SK-N-SH (cell line): ENCODE measurements at regions not wholly inside any gene's neighbourhood (a gene's known extent, or its start where the extent isn't known, plus 50 kb on each side); places are given as distances from the start of the nearest gene placed in this dataset.

Source experiments
- CTCF ChIA-PET: fragments of 300-600, 350-600 bp; formaldehyde crosslinking; extraction: SDS; loops from one replicate; lab custom pipeline; 2021; lab: Yijun Ruan, JAX
- POLR2A ChIA-PET: fragments of 350-600 bp; sonication (Branson Sonifier 250); formaldehyde crosslinking; extraction: SDS; loops from one replicate; lab custom pipeline; 2020; ENCODE audit warnings: antibody characterized with exemption, inconsistent platforms; lab: Yijun Ruan, JAX
- DNase-seq: peaks from one replicate; pipeline ENCODE4 v3.0.0; 2012
- H2AFZ ChIP-seq: fragments of 200-600 bp; sonication (generic); 2 replicates; pipeline ENCODE4 v1.8.1; 2016; ENCODE audit warnings: antibody characterized with exemption, mild to moderate bottlenecking, low read depth
- H3F3A ChIP-seq: fragments of 200-600 bp; sonication (generic); replicated peaks from 2 replicates; pipeline ENCODE3; 2016; ENCODE audit warnings: antibody characterized with exemption, mild to moderate bottlenecking; ENCODE audit not compliant: insufficient read depth
- H3K27ac ChIP-seq, 2 experiments: fragments of 200-500 bp in 1 of 2; fragments of 200-600 bp in 1 of 2; sonication (Bioruptor generic) in 1 of 2; sonication (generic), shearing (Covaris generic) in 1 of 2; 2 replicates each; pipeline versions ENCODE4 v1.5.1 to v1.6.1; 2014 to 2016; ENCODE audit warnings: low read depth in 2 of 2, inconsistent platforms in 1 of 2, low read length in 1 of 2, mild to moderate bottlenecking in 1 of 2, mixed read lengths in 1 of 2
- H3K27me3 ChIP-seq: fragments of 200-600 bp; sonication (generic), shearing (Covaris generic); 2 replicates; pipeline ENCODE4 v1.6.1; 2016; ENCODE audit warnings: mixed run types; ENCODE audit not compliant: insufficient read depth
- H3K36me3 ChIP-seq, 2 experiments: fragments of 200-500 bp in 1 of 2; fragments of 200-600 bp in 1 of 2; sonication (Bioruptor generic) in 1 of 2; sonication (generic) in 1 of 2; replicated peaks in 1 of 2; 2 replicates each; pipeline versions ENCODE3 to v1.5.1; 2014 to 2016; ENCODE audit warnings: low read length in 1 of 2, mild to moderate bottlenecking in 1 of 2; ENCODE audit not compliant: insufficient read depth in 2 of 2, control insufficient read depth in 1 of 2
- H3K4me1 ChIP-seq, 2 experiments: fragments of 200-500 bp in 1 of 2; fragments of 200-600 bp in 1 of 2; sonication (Bioruptor generic) in 1 of 2; sonication (generic), shearing (Covaris generic) in 1 of 2; 2 replicates each; pipeline versions ENCODE4 v1.5.1 to v1.6.1; 2014 to 2016; ENCODE audit warnings: low read depth in 1 of 2, low read length in 1 of 2, mixed run types in 1 of 2; ENCODE audit not compliant: insufficient read depth in 2 of 2, control insufficient read depth in 1 of 2
- H3K4me2 ChIP-seq: fragments of 200-600 bp; sonication (generic), shearing (Covaris generic); 2 replicates; pipeline ENCODE4 v1.6.1; 2017; ENCODE audit warnings: mixed run types
- H3K4me3 ChIP-seq, 2 experiments: fragments of 200-500 bp in 1 of 2; fragments of 200-600 bp in 1 of 2; sonication (Bioruptor generic) in 1 of 2; sonication (generic), shearing (Covaris generic) in 1 of 2; 2 replicates each; pipeline versions ENCODE4 v1.5.1 to v1.8.1; 2014 to 2016; ENCODE audit warnings: low read depth in 2 of 2, inconsistent platforms in 1 of 2, low read length in 1 of 2, mild to moderate bottlenecking in 1 of 2, mixed read lengths in 1 of 2, moderate library complexity in 1 of 2
- H3K79me2 ChIP-seq: fragments of 200-600 bp; sonication (generic); 2 replicates; pipeline ENCODE4 v1.8.1; 2017; ENCODE audit warnings: mild to moderate bottlenecking; ENCODE audit not compliant: insufficient read depth
- H3K9ac ChIP-seq: fragments of 200-600 bp; sonication (generic); 2 replicates; pipeline ENCODE4 v1.6.1; 2017; ENCODE audit warnings: mixed run types
- H3K9me2 ChIP-seq: fragments of 200-600 bp; sonication (generic); 2 replicates; pipeline ENCODE4 v1.6.1; 2017; ENCODE audit warnings: mixed run types
- H3K9me3 ChIP-seq: fragments of 200-600 bp; sonication (generic); 2 replicates; pipeline ENCODE4 v1.6.1; 2017; ENCODE audit warnings: mixed run types, mild to moderate bottlenecking, moderate library complexity
- H4K20me1 ChIP-seq: fragments of 200-600 bp; sonication (generic); 2 replicates; pipeline ENCODE4 v1.6.1; 2017; ENCODE audit warnings: mild to moderate bottlenecking, mixed run types; ENCODE audit not compliant: insufficient read depth
- CHD2 ChIP-seq: fragments of 150-350 bp; IDR thresholded peaks from 2 replicates; pipeline ENCODE4 v1.6.1; 2018; ENCODE audit warnings: low read length; ENCODE audit not compliant: partially characterized antibody
- CTCF ChIP-seq: fragments of 200-600 bp; sonication (generic); IDR thresholded peaks from 2 replicates; pipeline ENCODE4 v1.6.1; 2017; ENCODE audit warnings: antibody characterized with exemption, mild to moderate bottlenecking, moderate library complexity
- ELF1 ChIP-seq: IDR thresholded peaks from 2 replicates; pipeline ENCODE4 v1.4.0; 2012
- FOSL2 ChIP-seq: IDR thresholded peaks from 2 replicates; pipeline ENCODE4 v1.4.0; 2012; ENCODE audit warnings: low read depth, mild to moderate bottlenecking, moderate library complexity, borderline replicate concordance
- IRF3 ChIP-seq: fragments of 150-350 bp; IDR thresholded peaks from 2 replicates; pipeline ENCODE4 v1.6.1; 2016; ENCODE audit warnings: mild to moderate bottlenecking, low read depth, low read length
- JUND ChIP-seq: IDR thresholded peaks from 2 replicates; pipeline ENCODE4 v1.4.0; 2012
- MAX ChIP-seq: IDR thresholded peaks from 2 replicates; pipeline ENCODE4 v1.4.0; 2012; ENCODE audit warnings: low read depth
- NFIC ChIP-seq: IDR thresholded peaks from 2 replicates; pipeline ENCODE4 v1.4.0; 2012; ENCODE audit warnings: borderline replicate concordance
- NRF1 ChIP-seq: IDR thresholded peaks from 2 replicates; pipeline ENCODE4 v1.6.1; 2012; ENCODE audit warnings: low read depth, mild to moderate bottlenecking, low read length
- PBX3 ChIP-seq: IDR thresholded peaks from 2 replicates; pipeline ENCODE4; 2012
- POLR2AphosphoS5 ChIP-seq: IDR thresholded peaks from 2 replicates; pipeline ENCODE4 v1.6.1; 2012; ENCODE audit warnings: low read depth, low read length
- RAD21 ChIP-seq: IDR thresholded peaks from 2 replicates; pipeline ENCODE4 v1.6.1; 2012; ENCODE audit warnings: mild to moderate bottlenecking, low read length
- RXRA ChIP-seq: IDR thresholded peaks from 2 replicates; pipeline ENCODE4 v1.4.0; 2012; ENCODE audit warnings: low read depth, mild to moderate bottlenecking, borderline replicate concordance
- SMC3 ChIP-seq: IDR thresholded peaks from 2 replicates; pipeline ENCODE4 v1.6.1; 2012; ENCODE audit warnings: low read depth, low read length, improper control_type of control experiment
- TAF1 ChIP-seq: IDR thresholded peaks from 2 replicates; pipeline ENCODE4 v1.6.1; 2012; ENCODE audit warnings: low read depth, mild to moderate bottlenecking, low read length, moderate library complexity, borderline replicate concordance
- USF1 ChIP-seq: IDR thresholded peaks from 2 replicates; pipeline ENCODE4 v1.4.0; 2012; ENCODE audit warnings: low read depth, borderline replicate concordance
- WGBS: methylation state at CpG from one replicate; pipeline ENCODE4 v1.1.6; 2017; ENCODE audit warnings: low lambda C conversion rate; 5-methylcytosine and 5-hydroxymethylcytosine counted together

- peak; percentile 8 for DNase-seq
- Histone ChIP-seq H4K20me1 (no peaks in the 10 kb centered on the region), H3K9ac (no peak overlapping the region), H3K27me3 (no peaks in the 10 kb centered on the region), H3K27ac (no peak overlapping the region), H3K4me1 (no peaks in the 10 kb centered on the region), H3K4me3 (peak overlapping the region in 1 of 2 experiments; percentile 30; a peak in 1 of 4 replicates), H3K9me2 (no peaks in the 10 kb centered on the region), H3K79me2 (no peaks in the 10 kb centered on the region), H3K4me2 (no peak overlapping the region), H3F3A (no peaks in the 10 kb centered on the region), H2AFZ (no peak overlapping the region), H3K36me3 (no peaks in the 10 kb centered on the region), H3K9me3 (no peaks in the 10 kb centered on the region)
- 2% methylated on average over 2 of the region's 2 CpGs for WGBS
- CTCF ChIA-PET, result interaction anchor here (0.6 to 1.3 kb wide), 15 partner anchors 9 to 282 kb away, joined by 3 to 6 read pairs (median 3); no protein-coding TSS in a partner anchor
- POLR2A ChIA-PET, result no interaction called here
- TF ChIP-seq TAF1 (no peak), CTCF (peak; percentile 39), RAD21 (peak; percentile 68)
Observed at GRCh38 chr14:81710232-81710845, 176.7 kb upstream of the SEL1L start.

- Histone ChIP-seq H3K9me2 (no peaks in the 10 kb centered on the region), H3K36me3 (no peaks in the 10 kb centered on the region), H3K4me2 (no peak overlapping the region), H3K27me3 (no peaks in the 10 kb centered on the region), H2AFZ (no peak overlapping the region), H3K4me3 (no peak overlapping the region), H3F3A (no peaks in the 10 kb centered on the region), H4K20me1 (no peaks in the 10 kb centered on the region), H3K4me1 (no peaks in the 10 kb centered on the region), H3K27ac (no peak overlapping the region), H3K9me3 (no peaks in the 10 kb centered on the region), H3K9ac (no peak overlapping the region), H3K79me2 (no peaks in the 10 kb centered on the region)
- TF ChIP-seq SMC3 (no peak), MAX (no peak), CTCF (no peak), IRF3 (no peak), PBX3 (no peak), NFIC (no peak), USF1 (no peak), NRF1 (no peak), POLR2AphosphoS5 (no peak), CHD2 (no peak), RXRA (no peak), FOSL2 (no peak), ELF1 (no peak), JUND (no peak)
- CTCF ChIA-PET, result interaction anchor here (1.2 kb wide), 1 partner anchor 26 kb away, joined by 3 read pairs; no protein-coding TSS in a partner anchor
- 0% methylated on average over 1 of the region's 1 CpG for WGBS
- POLR2A ChIA-PET, result no interaction called here
- no peak for DNase-seq
Observed at GRCh38 chr14:81715731-81716130, 182.1 kb upstream of the SEL1L start.
